Stimulated activated CD4-positive, alpha-beta T cell treated with anti-CD3 and anti-CD28 coated beads, Interleukin-12 subunit alpha, Interleukin-12 subunit beta, amount 100 ng/mL, for 24 hours (primary cell): ENCODE measurements at regions not wholly inside any gene's neighbourhood (a gene's known extent, or its start where the extent isn't known, plus 50 kb on each side); places are given as distances from the start of the nearest gene placed in this dataset.
"Not testable (repeated sequence)": the region's sequence is repeated elsewhere in the genome, so short reads cannot be mapped to it uniquely, and the experiment has no call there.

Source experiments
- DNase-seq, 2 experiments: peaks; one replicate each; pipeline ENCODE4 v3.0.0-alpha.2; 2020; ENCODE audit warnings: low read depth in 2 of 2

DNA sequence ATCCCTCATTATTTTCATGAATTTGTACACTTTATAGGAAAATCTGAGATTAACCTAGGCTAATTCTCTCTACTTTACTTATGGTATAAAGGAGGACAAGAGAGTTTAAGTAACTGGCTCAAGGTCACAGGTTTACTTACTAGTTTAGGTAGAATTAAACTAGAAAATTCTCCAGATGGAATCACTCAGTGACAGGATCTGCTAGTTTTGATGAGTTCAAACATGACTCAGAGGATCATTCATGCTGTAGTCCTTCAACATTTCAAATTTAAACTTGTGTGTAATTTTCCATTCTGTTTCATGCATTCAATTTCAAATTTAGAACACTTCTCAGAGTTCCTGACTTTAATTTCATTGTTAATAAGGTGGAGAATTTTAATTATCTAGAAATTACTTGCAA, 485.7 kb upstream of the TUSC1 start:
- no peak for DNase-seq

- no peak for DNase-seq
These were observed 481.5 kb upstream of the TUSC1 start for GRCh38 chr9:26159575-26160392.

- DNase-seq, result no peak
These were observed 480.4 kb upstream of the TUSC1 start for GRCh38 chr9:26158631-26159150.

DNA sequence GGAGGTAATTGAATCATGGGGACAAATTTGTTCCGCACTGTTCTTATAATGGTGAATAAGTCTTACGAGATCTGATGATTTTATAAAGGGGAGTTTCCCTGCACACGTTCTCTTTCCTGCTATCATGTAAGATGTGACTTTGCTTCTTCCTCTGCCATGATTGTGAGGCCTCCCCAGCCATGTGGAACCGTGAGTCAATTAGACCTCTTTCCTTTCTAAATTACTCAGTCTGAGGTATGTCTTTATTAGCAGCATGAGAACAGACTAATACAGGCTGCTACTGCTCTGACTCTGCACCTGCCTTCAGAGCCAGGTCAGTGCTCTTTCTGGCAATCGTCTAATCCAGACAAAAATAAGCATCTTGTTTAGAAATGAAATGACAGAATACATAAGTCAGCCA, 479.2 kb upstream of the TUSC1 start:
- no peak for DNase-seq

GRCh38 chr9:26152350-26152749, 474.1 kb upstream of the TUSC1 start:
- no peak for DNase-seq

DNA sequence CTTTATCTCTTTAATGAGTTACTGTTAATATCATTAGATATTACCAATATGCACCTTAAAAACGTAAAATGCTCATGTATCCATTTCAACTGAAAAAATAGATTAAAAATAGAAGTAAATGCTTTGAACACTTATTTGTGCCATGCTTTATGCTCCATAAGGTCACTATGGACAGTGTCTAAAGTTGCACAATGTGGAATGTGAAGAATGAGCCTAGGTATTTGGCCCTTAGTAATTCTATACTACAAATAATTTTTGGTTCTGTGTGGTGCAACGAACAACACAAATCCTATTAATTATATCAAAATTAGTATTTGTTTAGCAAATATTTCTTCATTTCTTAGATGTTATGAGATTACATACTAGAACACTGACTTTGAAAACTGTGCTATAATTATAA, 469.9 kb upstream of the TUSC1 start:
- no peak for DNase-seq

DNA sequence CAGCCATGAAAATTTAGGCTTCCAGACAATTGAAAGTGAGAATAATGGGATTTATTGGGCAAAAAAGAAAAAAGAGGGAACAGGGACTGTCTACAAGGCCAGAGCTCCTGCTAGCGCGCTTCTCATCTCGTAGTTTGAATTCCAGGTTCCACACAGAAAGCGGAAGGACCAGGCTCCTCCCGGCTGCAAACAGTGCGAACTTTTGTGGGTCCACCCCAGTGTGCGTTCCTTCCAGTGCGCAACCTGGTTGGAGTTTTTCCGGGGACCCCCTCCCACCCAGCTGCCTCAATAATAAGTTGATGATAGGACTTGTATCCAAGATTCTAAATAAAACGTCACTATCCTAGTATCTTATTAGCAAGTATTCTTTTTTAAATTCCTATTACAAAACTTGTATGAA, 467.7 kb upstream of the TUSC1 start:
- DNase-seq, result no peak

DNA sequence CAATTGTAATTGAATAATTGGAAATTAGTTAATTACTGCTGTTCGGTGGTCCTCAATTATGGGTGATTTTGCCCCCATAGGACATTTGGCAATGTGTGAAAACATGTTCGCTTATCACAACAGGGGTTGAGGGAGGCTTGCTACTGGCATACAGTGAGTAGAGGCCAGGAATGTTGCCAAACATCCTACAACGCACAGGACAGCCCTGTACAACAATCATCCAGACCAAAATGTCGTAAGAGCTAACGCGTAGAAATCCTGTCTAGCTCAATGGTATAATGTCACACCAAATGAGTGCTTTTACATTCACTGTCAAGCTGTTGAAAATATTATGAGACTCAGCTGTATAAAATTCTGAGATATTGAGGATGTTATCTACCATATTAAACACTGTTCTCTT, 464.4 kb upstream of the TUSC1 start:
- no peak for DNase-seq

DNA sequence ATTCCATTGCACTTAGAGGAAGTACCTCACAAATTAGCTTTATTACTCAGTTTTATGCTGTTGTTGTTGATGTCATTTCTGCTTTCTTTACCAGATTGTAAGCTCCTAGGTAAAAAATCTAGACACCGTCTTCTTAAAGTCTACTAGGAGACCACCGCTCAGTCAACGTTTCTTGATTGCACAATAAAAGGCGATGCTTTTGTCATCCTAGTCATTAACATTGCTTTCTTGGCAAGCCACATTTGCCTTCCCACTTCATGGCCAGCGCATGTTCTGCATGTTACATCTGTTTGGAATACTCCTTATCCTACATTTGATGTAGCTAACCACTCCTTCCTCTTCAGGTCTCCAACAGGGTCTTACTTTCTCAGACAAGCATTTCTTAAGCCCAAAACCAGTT, 464.0 kb upstream of the TUSC1 start:
- no peak for DNase-seq

DNA sequence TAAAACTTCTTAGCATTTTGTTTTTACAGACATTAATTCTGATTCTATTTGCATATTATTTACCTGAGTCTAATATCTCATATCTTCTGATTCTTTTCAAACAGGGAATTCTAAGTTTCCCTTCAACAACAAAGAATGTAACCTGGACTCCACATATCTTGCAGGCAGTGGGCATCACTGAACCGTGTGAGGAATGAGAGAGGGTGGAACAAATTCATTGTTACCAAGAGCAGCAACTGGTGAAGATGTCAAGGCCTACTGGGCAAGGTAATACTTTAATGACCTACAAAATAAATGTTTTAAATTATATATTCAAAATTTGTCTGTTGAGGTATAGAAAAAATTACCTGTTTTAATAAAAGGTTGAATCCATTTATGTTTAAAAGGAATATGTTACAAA, 455.3 kb upstream of the TUSC1 start:
- no peak for DNase-seq

- DNase-seq, result no peak
These were observed 454.6 kb upstream of the TUSC1 start for GRCh38 chr9:26132746-26133312.

- no peak for DNase-seq
These were observed 453.6 kb upstream of the TUSC1 start for GRCh38 chr9:26131886-26132285.

DNA sequence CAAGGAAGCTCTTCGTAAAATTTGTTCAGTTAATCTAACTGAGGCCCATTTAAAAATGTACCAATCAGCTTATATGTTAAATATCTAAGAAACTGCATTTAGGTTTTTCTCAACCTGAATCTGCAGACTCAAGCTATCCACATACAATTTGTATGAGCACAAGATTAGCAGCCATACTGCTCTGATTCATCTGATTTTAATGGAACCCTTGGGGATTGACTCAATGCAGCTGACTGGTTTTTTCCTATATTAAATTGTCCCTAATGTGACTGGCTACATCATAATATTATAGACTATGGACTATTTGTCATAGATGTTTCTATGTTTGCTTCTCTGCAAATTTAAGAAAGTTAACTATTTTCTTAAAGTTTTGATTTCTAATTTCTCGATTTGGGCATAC, 451.0 kb upstream of the TUSC1 start:
- DNase-seq, result no peak

GRCh38 chr9:26125693-26126092, 447.4 kb upstream of the TUSC1 start:
- no peak for DNase-seq

GRCh38 chr9:26116085-26116484, 437.8 kb upstream of the TUSC1 start:
- DNase-seq, result not testable (repeated sequence)

GRCh38 chr9:26112724-26113123, 434.5 kb upstream of the TUSC1 start:
- no peak for DNase-seq

DNA sequence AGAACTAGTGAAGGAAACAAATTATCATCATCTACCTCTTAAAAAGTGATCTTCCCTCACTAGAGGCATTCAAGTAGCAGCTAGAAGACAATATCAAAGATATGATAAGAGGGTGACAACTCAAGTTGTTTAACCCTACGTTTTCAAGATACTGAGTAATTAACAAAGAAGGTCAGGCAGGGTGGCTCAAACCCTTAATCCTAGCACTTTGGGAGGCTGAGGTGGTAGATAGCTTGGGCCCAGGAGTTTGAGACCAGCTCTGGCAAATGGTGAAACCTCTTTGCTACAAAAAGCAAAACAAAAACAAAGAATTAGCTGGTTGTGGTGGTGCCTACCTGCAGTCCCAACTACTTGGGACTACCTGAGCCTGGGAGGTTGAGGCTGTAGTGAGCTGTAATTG, 408.2 kb upstream of the TUSC1 start:
- no peak for DNase-seq

GRCh38 chr9:26081847-26082246, 403.6 kb upstream of the TUSC1 start:
- DNase-seq, result no peak

GRCh38 chr9:26078706-26079105, 400.5 kb upstream of the TUSC1 start:
- no peak for DNase-seq

- DNase-seq, result no peak
These were observed 399.6 kb upstream of the TUSC1 start for GRCh38 chr9:26077860-26078259.

GRCh38 chr9:26067608-26068007, 389.4 kb upstream of the TUSC1 start:
- no peak for DNase-seq

DNA sequence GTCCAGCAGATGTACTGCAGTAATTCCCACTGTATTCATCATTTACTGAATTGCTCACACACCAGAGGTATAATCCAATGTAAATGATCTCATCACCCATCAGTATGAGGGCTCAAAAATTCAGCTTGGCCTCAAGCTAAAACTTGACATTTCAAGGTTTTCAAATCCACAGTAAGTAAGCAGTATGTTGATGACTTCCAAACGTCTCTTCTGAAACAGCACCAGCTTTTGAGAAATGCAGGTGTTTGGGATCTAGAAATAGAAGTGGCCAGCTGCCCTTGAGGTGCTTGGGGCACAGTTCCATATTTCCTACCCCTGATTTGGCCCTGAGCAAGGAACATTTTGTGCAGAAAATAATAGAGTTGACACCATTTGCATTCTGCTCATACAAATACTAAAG, 388.0 kb upstream of the TUSC1 start:
- DNase-seq, result no peak

DNA sequence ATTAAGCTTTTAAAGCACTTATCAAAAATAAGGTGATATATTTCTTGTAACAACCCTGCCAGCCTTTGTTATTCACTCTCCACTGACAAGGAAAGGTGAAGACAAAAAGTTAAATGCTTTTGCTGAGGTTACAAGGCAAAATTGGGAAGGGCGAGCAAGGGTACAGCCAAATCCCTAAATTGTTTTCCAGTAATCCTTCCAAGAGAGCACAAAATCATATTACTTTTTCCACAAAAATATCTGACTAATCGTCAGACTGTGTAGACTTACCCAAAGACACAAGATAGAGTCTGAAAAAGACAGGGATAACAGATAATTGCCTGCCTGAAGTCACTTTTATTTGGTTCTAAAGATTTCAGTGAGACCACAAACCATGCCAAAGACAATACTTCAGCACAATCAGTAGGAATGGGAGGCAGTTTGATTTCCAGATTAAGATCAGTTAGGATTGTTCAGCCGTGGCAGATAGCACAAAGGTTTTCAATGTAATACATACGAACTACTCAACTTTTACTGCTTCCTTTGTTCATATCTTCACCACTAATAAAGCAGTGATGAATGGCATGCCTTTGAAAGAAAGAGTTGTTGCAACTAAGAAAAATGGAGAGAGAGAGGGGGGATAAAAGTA, 383.8 kb upstream of the TUSC1 start:
- no peak for DNase-seq
